HG03025 (cell line): ENCODE measurements at regions not wholly inside any gene's neighbourhood (a gene's known extent, or its start where the extent isn't known, plus 50 kb on each side); places are given as distances from the start of the nearest gene placed in this dataset.

Experiments used
- ATAC-seq: cut with Tn5 transposase; IDR thresholded peaks from one replicate; pipeline ENCODE4 v1.9.1; 2021; ENCODE audit warnings: mild to moderate bottlenecking, moderate library complexity; ENCODE audit not compliant: unreplicated experiment, low FRiP score

DNA sequence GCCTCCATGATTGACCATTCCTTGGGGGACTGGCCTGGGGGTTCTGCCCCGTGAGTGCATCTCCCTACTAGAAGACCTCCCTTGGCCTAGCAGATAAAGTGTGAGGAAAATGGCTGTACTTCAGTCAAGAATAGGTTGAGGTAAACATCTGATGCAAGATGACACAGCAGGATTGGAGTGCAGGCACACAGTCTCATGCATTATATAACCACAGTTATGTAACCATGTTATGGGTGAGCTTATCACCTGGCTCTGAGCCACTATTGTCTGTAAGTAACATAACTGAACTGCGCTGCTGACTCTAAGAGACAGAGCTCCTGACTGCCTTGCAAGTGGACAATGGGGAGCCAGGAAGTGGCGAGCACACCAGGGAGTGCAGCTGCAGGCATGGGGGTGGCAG is 378.7 kb upstream of the ANO5 start:
- no peak for ATAC-seq

DNA sequence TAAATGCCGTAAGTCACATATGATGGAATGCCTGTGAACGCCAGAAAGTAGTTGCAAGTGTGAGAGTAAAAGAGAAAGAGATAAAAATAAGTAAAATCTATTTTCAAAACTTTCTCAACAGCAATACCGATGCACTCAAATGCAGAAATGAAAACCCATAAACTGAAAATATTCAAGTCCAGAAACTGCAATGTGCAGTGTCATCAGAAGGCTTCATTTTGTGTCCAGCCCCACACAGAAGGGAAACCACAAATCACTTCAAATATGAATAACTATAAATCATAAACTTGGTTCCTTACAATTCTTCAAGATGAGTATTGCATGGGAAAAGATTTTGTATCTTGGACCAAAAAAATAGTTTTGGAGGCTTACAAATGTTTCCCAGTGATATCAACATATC is 375.2 kb upstream of the ANO5 start:
- no peak for ATAC-seq

DNA sequence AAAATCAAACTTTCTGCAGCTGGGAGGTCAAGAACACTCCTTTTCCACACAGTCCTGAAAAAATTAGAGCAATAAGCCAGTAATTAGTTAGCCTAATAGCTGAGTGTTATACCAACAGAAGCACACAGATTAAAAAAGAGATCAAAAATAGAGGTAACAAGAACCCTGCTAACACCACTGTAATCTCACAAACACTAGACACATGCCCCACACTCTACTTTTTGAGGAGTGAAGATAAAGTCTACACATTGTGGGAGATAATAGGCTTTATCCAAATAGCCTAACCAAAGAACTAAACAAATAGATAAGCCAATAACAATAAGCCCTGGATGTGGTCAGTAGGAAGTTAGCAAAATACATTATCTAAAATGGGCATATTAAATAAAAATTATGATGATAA is 372.7 kb upstream of the ANO5 start:
- no peak for ATAC-seq

DNA sequence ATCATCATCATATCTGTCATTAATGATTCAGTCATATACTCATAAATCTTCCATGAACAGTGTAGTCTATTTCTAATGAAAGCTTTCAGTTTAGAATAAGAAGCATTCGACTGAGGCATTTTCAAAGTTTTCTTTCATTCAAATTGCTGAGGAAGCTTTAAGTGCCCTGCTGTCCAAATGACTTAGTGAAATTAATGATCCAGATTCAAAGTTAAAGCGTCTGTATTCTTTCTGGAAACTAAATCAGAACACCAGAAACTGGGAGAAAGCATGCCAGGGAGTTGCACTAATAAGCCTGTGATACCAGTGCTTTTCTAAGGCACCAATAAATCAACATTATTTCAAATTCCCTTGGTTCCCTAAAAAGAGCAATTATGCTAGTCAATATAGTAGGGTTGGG is 367.8 kb upstream of the ANO5 start:
- ATAC-seq = no peak

DNA sequence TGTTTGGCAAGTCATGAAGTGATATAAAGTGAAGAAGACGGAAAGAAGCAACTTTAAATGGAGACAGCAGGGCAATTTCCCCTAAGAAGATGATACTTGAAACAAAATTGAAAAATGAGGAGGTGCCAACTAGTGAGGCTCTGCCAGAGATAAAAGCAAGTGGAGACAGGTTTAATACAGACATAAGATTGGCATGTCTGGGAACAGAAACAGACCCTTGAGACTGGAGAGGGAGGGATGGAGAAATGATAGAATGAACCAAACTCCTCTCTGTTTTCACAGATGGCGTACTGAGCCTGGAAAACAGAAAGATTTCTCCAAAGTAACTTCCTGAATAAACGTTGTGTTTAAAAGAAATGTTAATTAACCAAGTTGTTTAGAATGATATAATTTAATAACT is 354.5 kb upstream of the ANO5 start:
- ATAC-seq = no peak

DNA sequence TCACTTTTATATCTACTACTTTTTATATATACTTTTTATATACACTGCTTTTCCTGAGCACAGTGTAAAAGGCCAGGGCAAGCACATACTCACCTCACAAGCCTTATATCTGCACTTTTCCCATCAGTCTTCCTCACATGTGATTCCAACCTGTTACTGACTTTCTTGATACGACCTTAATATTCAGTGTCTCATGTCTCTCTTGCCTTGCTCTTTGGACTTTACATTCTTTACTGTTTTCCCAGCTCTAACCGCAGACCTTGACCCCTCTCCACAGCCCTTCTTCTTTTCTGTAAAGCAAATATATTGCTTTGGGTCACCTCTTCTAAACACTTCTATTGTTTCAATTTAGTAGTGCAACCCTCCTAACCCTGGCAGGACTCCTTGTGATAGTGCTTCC is 353.1 kb upstream of the ANO5 start:
- ATAC-seq = no peak

DNA sequence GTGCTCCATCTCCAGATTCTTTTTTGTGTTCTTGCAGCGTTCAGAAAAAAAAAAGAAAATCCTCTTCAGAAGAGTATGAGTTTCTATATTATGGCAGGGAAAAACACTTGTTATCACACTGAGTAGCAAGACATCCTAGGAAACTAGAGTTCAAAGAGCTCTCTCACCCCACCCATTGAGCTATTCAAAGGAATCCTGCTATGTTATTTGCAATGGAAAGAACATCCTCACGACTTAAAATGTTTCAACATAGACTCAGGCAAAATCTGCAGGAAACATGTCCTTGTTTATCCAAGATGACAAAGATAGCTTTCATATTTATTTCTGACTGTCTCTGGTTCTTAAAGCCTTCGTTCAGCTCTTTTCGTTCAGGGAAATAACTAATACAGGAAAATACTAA is 331.6 kb upstream of the ANO5 start:
- ATAC-seq = no peak

DNA sequence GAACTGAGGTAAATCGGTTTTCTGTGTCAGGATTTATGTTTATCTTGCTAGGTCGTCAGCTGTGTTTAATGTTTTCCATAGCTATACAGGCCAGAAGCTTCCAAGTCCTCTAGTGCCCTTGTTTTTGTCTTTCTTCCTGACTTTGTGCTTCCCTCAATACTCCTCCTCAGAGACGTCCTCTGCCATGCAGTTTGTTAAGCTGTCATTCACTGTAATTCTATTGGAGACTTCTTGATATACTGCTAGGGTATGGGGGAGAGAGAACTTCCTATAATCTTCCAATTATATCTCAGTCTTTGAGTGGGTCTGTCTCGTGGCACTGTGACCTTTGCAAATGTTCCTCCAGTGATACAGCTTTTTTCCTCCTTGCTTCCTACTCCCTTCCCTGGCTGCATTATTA is 327.3 kb upstream of the ANO5 start:
- ATAC-seq = no peak

DNA sequence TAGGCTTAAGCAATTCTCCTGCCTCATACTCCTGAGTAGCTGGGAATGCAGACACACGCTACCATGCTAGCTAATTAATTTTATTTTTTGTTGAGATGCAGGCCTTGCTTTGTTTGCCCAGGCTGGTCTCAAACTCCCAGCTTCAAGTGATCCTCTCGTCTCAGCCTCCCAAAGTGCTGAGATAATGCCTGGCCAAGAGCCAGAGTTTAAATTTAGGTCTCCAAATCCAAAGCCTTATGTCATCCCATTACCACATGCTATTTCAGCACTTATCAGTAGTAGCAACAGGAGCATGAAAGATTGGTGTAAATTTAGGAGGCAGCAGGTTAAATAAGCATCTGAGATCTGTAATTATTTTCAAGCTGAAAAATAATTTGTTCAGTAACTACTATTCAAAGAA is 326.1 kb upstream of the ANO5 start:
- ATAC-seq = no peak

DNA sequence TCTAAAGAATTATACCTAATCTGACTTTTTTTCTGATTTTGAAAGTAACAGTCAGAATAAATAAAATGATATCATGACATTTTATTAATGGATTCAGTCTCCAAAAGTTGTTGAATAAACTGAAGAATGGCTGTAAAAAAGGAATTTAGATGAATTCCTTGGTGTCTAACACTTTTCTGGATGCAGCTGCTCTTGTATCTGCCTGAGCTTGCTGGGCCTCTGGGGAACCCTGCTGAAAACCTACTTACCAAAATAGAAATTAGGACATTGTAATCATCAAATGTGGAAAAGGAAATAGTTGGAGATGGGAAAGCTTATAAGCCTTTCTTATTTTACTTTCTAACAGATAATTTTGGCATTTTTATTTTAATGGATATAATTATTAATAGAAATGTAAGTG is 315.7 kb upstream of the ANO5 start:
- no peak for ATAC-seq

DNA sequence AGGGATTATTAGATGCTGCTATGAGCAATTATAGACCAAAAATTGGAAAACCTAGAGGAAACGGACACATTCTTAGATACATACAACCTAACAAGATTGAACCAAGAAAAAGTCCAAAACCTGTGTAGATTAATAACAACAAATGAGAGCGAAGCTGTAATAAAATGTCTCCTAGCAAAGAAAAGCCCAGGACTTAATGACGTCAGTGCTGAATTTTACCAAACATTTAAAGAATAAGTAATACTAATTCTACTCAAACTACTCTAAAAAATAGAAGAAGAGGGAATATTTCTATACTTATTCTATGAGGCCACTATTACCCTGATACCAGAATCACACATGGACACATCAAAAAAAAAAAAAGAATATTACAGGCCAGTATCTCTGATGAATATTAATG is 309.5 kb upstream of the ANO5 start:
- no peak for ATAC-seq

DNA sequence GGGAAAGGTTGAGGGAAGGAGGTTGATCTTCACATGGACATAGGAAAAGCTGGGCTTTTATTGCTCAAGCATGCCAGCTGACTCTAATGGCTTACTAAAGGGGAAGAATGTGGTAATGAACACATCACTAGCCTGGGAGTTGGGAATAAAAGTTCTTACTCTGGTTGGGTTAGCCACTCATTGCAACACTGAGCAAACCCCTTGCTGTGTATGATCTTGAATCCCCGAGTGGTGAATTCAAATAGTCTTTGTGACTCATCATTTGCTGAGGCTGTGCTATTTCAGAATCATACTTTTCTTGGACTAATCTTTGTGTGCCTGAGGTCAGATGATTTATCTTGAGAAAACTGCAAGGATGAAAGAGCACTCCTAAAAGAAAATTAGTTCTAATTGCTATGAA is 304.1 kb upstream of the ANO5 start:
- ATAC-seq = no peak

DNA sequence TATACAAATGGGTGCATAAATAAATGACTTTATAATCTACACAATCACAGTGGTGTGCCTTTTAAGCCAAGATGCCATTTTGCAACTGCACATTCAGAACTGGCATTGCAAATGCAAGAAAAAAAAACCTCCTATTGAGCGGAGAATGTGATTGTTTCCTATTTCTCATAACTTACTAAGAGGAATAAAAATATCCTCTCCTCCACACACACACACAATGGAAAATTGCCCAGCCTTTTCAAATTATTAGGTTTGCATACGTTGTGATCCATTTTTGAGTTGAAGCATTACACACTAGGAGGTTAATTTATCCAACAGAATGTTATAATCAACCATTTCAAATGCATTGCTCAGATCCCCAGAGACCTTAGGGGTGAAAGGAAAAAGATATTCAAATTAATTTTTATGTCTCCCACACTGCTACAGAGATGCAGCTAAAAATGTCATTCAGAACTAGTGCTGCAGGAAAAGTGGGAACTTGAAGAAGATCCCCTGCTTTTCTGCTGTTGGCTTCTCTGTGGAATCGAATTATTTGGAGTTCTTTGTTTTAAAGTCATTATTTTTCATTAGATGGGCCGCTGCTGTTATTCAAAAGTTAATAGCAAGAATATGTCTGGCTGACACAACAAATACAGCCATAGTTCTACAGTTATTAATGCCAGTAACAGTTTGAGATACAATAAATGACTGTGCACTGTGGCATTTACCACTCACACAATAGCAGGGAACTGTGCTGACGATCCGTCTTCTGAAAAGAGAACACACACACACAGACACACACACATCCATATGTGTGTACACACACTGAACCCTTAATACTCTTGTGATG is 299.9 kb upstream of the ANO5 start:
- no peak for ATAC-seq

DNA sequence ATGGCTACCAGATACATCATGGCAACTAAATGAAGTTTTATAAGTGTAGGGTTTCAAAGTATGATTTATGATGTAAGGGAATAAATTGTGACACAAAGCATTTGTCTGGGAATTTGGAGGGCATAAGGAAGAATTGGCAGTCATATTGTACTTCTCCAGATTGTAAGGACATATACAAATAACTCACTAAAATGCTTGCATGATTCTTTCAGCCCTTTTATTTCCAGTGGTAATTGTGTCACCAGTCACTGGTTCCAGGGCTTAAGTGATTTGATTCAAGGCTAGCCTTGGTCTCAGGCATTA is 299.4 kb upstream of the ANO5 start:
- ATAC-seq = no peak

DNA sequence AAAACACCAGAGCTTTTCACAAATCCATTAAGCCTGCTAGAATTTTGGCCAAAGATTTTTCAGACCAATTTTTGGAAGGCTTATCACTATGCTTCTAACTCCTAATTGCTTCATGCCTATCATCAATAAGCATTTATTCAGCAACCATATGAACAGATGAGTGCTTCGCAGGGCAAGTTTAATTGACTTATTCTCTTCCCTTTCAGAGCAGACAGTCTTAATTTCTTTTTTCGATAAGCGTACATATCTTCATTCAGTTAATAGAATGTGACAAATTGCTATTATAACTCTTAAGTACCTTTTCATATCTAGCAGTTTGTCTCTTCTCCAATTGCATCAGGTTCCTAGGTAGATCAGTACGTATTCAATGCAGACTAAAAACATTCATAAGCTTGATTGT is 298.4 kb upstream of the ANO5 start:
- ATAC-seq = no peak

DNA sequence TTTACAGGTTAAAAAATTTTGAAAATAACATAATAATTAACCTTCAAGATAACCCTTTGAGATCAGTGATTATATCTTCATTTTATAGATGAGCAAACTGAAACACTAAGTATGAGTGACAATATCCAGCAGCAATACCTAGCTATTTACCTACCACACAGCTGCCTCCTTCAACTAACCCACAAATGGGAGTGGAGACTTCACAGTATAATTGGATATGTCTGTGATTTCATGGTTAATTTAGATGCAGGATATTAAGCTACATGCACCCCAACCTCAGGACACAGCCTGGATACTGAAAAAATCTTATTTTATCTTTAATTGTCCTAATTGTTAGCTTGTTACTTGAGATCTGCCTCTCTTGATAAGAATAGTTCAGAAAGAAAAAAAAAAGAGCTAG is 297.2 kb upstream of the ANO5 start:
- ATAC-seq = no peak

DNA sequence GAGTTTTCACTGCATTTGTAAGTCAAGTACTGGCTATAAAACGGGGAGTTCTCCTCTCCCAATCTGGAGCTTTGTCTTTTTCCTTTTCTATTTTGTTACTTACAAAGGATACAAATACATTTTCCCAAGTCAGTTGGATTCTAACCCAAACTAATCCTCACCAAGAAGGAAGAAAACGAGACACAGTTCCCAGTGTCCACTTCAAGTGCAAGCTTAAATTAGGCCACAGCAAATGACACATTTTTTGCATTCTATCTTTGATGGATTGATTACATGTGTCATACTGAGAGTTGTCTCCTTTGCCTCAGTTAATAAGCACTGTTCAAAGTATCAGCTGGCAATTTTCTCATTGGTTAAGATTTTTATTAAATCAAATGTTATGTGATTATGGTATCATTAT is 296.7 kb upstream of the ANO5 start:
- ATAC-seq = no peak

DNA sequence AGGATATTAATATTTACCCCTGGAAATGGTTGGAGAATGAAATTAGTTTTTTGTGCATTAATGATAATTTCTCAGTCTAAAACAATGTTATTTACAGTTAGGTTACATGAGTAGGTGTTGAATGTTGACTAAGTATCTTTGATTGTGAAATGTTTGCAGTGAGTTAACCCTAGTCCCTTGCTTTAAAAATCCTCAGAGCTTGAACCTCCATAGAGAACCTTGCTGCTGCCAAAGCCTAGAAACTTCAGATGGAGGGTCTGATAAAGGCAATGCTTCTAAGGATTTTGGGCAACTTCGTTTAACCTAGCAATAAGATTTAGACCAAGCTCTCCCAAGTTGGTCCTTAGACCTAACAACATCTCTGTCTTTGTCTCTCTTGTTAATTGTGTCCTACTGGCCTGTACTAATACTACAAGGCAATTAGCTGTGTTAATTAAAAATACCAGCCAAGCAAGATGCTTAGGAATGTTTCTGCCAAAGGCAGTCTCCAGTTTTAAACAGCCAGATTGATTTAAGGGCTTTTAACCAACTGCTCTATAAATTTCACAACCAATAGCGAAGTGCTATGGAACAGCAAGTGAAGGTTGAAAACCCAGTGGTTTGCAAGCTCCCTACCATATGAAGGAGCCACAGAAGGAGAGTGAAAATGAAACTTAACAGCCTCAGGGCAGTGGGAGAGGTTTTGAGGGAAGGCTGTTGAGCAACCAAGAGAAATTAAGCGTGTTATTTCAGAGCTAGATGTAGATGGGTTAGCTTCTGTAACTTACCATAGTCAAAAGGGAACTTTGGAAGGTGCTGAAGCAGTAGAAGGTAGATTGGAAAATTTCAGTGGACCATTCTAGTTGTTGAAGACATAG is 295.9 kb upstream of the ANO5 start:
- ATAC-seq = no peak

DNA sequence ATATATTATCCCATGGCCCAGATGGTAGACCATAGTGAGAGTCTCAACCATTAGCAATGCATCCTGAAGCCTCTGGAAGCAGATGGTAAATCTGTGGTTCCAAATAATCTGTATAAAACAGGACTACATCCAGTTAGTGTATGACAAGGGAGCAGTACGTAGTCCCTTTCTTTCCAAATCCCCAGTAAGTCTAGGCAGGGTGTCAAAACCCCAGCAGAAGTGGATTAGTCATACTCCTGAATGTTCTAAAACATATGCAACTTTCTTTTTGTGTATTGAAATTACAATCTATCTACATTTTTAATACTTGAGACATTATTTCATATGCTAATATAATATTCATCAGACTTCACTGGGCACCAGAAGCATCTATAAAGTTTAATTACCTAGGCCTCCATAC is 295.1 kb upstream of the ANO5 start:
- ATAC-seq = no peak

DNA sequence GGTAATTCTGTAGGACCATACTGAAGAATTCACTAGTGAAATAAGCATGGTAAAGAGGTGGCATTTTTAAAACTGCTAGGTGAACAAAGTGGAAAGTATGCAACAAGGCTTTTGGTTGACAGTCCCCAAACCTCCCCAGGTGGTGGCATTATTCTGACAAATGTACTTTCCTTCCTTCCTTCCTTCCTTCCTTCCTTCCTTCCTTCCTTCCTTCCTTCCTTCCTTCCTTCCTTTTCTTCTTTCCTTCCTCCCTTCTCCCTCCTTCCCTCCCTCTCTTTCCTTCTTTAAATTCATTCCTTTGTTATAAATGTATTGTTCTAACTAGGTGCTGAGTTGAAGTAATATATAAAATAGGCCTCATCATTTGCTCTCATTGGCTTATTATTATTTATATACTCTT is 284.7 kb upstream of the ANO5 start:
- no peak for ATAC-seq

DNA sequence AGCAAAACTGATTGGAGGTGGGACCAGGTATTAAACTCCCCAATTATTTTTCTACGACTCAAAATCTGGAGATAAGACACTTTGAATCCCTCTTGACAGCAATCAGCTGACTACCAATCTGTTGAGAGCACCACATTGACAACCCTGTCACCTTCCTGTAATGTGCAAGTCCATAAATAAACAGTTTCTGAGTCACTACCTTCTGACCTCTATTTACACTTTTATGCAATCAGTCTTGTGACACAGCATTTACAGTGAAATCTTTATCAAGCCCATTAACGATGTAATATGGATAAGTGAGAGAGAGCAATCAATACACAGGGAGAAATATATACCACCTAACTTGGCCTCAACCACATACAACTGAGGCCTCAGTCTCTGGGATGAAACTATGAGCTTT is 283.7 kb upstream of the ANO5 start:
- ATAC-seq = no peak

DNA sequence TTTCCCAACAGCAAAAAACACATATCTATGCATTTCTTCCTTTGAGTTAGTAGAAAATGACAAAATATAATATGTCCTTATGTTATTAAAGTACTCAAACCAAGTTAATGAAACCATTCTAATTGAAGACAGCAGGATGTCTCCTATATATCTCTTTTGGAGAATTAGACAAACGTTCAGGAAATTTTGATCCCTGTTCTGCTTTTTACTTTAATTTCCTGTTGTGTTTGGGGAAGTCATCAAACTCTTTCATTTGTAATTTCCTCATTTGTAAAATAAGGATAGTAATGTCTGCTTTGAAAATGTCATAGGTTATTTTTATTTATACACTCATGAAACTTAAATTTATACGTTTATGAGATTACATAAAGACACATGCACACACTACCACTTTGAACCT is 281.8 kb upstream of the ANO5 start:
- no peak for ATAC-seq
